NCI-H1417 (cell line): ENCODE measurements at regions not wholly inside any gene's neighbourhood (a gene's known extent, or its start where the extent isn't known, plus 50 kb on each side); places are given as distances from the start of the nearest gene placed in this dataset.
"Not testable (repeated sequence)": the region's sequence is repeated elsewhere in the genome, so short reads cannot be mapped to it uniquely, and the experiment has no call there.

Source experiments
- DNase-seq, 3 experiments: peaks; one replicate each; lab custom pipeline; 2025; lab: John Stamatoyannopoulos, UW

DNA sequence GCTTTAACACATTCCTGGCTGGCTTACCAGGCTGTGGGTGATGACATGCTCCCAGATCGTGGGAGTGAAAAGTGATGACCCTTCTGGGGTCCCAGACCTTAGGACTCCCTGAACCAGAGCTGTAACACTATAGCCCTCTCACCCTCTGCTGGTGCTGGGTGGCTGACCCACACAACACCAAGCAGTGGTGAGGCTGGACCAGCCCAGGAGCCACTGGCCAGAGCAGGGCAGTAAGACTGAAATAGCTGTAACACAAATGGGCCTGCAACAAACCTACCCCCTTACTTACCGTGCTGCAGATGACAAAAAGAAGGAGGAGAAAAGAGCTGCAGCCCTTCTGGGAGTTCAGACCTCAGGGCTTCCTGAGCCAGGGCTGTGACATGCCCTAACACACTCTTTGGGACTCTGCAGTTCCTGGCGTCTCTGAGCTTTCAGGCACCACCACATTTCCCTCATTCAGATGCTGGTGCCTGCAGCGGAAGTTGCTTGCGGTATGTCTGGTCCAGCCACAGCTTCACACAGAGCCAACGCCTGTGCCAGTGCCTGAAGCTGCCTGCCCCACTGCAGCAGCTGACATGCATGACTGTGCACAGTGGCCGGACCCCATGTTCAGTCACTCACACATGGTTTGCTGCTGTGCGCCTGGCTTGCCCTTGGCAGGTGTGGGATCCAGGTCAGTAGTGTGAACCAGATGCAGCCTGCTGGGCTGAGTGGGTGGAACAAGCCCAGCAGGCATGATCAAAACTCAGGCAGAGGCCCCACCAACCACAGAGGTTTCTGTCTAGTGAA lies 1247.4 kb downstream of the EFNA5 start:
- DNase-seq, result no peak

- no peak for DNase-seq
These were observed 1250.6 kb downstream of the EFNA5 start for GRCh38 chr5:106420102-106420501.

DNA sequence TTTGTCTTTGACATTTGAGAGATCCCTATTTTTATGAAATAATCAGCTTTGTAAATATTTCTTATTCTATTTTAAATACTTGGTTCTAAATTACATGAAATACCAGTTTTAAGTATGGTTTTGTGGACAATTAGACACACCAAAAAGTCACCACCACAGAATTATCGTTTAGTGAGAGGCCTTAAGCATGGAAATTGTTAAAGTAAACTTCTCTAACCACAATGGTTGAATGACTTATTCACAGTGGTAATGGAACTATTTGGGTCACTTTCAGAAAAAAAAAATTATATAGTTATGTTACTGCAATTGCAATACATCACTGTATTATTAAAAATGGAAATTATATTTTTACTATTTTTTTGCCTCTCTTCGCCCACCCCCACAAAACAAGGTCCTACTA lies 1252.5 kb downstream of the EFNA5 start:
- no peak for DNase-seq

DNA sequence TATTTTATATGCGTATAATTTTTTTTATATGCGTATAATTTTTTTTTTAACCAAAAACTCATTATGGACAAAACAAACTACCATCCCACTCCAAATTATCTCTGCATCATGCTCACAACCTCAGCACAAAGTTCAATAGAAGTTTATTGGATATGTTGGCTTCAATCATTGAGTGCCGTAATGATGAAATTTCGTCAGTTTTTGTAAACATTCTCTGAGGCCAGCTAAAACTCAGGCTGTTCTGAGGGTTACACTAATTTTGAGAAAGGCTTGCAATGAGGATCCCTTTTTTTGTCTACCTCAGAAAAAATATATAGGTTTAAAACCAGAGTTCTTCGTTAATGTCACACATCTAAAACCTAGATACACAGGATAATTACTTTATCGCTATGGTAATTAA lies 1253.2 kb downstream of the EFNA5 start:
- no peak for DNase-seq

DNA sequence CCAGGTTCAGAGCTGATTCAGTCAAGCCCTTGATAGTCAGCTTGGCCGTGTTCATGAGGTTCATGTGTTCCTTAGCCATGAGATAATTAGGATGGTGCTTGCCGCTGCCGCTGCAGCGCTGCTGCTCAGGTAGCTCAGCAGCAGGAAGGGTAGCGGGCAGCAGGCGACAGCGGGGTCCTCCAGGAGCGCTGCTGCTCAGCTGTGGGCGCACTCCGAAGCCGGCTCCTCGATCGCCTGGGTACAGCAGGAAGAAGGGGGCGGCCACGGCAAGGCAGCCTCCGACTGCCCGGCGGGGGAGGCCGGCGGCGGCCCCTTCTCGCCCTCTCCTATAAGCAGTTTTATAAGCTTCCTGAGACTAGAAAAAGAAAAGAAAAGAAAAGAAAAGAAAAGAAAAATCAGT lies 1253.6 kb downstream of the EFNA5 start:
- no peak for DNase-seq

GRCh38 chr5:106415541-106415940 lies 1255.2 kb downstream of the EFNA5 start:
- DNase-seq, result no peak

GRCh38 chr5:106414342-106414741 lies 1256.4 kb downstream of the EFNA5 start:
- DNase-seq, result no peak

- no peak for DNase-seq
These were observed 1258.1 kb downstream of the EFNA5 start for GRCh38 chr5:106412606-106413005.

DNA sequence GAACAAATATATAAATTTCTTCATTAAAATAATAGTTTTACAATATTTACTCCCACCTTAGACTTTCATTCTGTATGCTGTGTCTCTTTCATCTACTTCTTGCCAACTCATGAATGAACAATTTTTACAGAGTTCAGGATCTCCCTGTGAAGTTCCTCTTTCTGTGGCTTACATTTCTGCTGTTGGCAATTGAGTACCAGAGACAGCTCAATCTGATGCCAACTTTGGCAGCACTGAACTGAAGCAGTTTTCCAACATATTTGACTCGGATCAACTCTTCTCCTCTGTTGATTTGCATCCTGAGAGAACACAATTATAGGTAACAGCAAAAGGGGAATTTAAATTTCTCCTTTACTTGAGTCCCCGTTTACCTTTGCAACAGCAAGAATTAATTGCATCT lies 1262.2 kb downstream of the EFNA5 start:
- no peak for DNase-seq

DNA sequence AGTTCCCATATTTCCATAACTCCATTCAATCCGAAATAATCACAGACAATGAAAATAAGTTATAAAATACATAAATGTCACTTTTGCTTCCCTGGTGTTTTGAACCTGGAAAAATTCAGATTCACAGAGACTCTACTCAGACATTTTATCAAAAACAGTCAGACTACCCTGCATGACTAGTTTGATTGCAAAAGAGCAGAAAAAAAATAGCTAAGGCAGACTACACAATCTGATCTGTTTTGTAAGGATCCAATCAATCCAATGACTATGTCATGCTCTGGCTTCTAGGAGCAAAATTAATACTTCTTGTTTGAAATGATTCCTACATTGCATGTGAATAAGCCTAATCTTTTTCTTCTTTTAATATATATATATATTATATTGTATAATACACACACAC lies 1262.6 kb downstream of the EFNA5 start:
- no peak for DNase-seq

DNA sequence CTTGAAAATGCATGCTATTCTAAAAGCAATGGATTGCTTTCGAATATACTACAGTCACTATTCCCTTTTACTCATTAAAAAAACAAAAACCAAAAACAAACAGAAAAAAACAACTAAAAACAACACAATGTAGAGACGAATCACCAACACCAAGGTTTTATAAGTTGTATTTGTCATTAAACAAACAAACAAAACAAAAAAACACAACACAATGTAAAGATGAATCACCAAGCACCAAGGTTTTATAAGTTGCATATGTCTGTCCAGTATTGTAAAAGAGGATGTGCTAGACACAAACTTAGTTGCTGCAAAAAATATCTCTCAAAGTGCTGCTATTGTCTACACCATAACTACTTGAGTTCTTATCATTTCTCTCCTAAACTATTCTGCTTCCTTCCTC lies 1269.2 kb downstream of the EFNA5 start:
- DNase-seq, result no peak

DNA sequence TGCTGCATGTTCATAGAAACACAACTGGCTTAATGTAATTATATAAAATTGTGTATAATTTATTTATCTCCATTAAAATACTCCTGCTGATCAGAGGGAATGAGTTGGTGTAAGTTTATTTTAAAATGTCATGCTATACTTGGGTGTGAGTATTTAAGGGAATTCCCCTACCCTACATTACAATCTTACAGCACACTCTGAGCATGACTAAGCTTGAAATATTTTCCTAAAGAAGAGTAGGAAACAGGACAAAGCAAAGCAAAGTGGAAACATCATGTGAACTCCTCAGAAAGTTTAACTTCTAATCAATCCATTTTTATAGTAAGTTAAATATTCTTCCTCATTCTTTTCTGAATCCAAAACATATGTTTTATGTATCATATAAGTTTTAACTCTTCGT lies 1271.3 kb downstream of the EFNA5 start:
- DNase-seq, result no peak

DNA sequence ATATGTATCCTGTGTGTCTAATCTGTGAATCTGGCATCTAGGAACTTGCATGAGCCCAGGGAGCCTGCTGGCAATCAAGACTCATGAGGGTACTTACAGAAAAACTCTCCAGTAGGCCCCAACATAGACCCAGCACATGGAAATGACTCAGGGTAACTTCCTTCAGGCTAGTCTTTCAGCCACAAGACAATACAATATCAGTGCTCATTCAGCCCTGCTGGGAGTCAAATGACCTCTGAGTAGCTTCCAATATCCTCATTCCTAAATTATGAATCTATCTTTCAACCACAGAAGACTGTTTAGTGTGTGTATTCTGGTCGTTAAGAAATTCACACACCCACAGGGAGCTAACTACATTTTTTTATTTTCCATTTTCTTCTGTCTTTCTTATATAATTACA lies 1273.0 kb downstream of the EFNA5 start:
- no peak for DNase-seq

DNA sequence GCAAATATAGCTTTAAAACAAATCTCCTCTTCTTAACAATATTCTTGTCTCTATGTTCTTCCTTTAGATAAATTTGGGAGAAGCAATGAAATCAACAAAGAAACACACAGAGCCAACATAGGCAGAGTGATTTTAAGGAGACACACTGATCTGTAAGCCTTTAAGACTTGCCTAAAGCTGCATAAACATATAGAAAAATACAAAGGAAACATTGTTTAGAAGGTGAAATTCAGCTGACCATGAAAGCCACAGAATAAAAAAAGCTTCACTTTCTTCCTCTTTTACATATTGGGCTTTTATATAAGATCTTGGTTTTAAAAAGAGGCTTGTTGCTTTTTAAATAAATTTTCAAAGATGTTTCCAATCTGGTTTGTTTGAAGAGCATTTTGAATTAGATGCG lies 1277.5 kb downstream of the EFNA5 start:
- no peak for DNase-seq

DNA sequence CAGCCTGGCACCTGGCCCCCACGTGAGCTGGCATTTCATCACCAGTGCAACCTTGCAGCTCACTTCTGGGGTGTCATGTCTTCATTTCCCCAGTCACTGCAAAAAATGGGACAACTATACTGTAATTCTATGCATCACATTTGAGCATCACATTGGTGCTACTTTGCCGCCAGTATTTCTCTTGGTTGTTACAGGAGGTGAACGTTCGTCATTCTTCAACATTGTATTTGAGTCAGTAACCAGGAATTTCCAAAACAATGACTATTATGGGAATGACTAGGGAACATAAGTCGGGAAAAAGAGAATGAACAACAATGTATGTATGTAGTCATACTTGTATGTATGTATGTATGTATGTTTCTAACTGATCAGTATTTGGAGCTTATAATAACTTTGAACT lies 1278.0 kb downstream of the EFNA5 start:
- DNase-seq, result no peak

DNA sequence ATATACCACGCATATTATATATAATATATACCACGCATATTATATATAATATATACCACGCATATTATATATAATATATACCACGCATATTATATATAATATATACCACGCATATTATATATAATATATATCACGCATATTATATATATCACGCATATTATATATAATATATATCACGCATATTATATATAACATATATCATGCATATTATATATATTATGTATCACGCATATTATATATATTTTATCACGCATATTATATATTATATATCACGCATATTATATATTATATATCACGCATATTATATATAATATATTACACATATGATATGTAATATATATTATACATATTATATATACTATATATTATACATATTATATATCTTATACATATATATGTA lies 1283.0 kb downstream of the EFNA5 start:
- DNase-seq, result not testable (repeated sequence)

DNA sequence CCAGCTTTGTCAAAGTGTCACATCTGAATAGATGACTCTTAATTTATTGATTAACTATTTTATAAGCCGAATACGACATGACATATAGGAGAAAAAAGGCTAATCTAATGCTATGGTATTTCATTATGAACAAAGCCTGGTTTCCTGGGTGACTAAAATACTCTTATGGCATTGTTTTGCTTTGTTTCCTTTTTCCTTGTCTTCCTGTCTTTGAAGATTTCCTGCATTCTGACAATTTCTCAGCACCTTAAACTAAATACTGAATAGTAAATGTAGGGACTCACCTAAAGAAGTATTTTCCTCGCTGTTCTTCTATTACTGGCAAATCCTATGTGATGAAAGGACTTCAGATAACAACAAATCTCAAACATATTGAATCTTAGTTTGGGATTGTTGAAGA lies 1284.5 kb downstream of the EFNA5 start:
- no peak for DNase-seq

- DNase-seq, result no peak
These were observed 1290.0 kb downstream of the EFNA5 start for GRCh38 chr5:106380736-106381135.

- no peak for DNase-seq
These were observed 1294.2 kb downstream of the EFNA5 start for GRCh38 chr5:106376522-106376921.

- DNase-seq, result no peak
These were observed 1295.8 kb downstream of the EFNA5 start for GRCh38 chr5:106374956-106375355.

DNA sequence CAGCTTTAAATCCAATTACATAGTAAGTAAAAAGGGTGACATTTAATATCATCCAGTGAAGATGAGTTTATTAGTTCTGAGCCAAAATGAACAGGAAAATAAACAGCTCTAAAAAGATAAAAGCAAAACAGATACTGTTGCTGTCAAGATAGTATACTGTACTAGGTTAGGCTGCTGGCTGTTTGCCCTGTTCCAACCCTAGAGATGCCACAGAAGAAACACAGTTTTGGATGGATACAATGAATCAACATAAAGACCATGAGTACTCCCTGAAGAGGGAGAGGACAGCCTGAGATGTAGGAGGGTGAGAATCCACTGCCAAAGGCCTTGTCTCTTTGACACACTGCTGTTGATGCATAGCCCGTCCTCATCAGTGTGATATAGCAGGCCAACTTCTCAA lies 1302.7 kb downstream of the EFNA5 start:
- DNase-seq, result no peak

DNA sequence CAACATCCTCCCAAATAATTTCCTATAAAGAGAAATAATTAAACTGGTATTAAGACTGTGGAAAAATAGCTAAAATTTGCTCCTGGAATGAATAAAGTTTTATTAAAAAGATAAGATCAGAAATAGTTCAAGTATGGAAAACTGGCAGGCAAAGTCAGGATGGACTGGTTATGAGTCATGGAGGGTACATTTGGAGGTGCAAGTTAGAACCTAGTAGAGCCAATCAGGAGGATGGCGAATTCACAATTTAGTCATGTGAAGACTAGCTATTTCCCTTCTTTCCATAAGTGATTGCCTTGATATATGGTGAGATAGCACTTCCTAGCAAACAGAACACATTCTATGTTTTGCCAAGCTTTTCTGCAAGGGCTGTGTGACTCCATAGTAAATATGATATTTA lies 1303.5 kb downstream of the EFNA5 start:
- DNase-seq, result no peak

GRCh38 chr5:106363578-106363977 lies 1307.2 kb downstream of the EFNA5 start:
- DNase-seq, result no peak

- no peak for DNase-seq
These were observed 1308.8 kb downstream of the EFNA5 start for GRCh38 chr5:106361905-106362304.
